Calu3 (cell line): ENCODE measurements at regions not wholly inside any gene's neighbourhood (a gene's known extent, or its start where the extent isn't known, plus 50 kb on each side); places are given as distances from the start of the nearest gene placed in this dataset.
"Not testable (repeated sequence)": the region's sequence is repeated elsewhere in the genome, so short reads cannot be mapped to it uniquely, and the experiment has no call there.

Experiments
- BruUV-seq: library from RNA; stranded (reverse); fragments of 400-500 nt; replicated peaks from 2 replicates; lab custom pipeline; 2021; lab: Mats Ljungman, UMichigan
- CTCF ChIA-PET: fragments of 300-600 bp; sonication (Branson Sonifier 250); formaldehyde crosslinking; loops from one replicate; lab custom pipeline; 2022; ENCODE audit warnings: antibody characterized with exemption; lab: Charles Lee
- DNase-seq: peaks from one replicate; pipeline ENCODE4 v3.0.0; 2022
- H3K27ac Mint-ChIP-seq: one replicate; pipeline ENCODE4 v1.8.0; 2022; ENCODE audit warnings: mixed read lengths; ENCODE audit not compliant: unreplicated experiment
- H3K27me3 Mint-ChIP-seq: one replicate; pipeline ENCODE4 v1.8.0; 2022; ENCODE audit warnings: mixed read lengths; ENCODE audit not compliant: unreplicated experiment
- H3K36me3 Mint-ChIP-seq: one replicate; pipeline ENCODE4 v1.8.0; 2022; ENCODE audit warnings: mild to moderate bottlenecking, moderate library complexity, mixed read lengths; ENCODE audit not compliant: insufficient read depth, unreplicated experiment
- H3K4me1 Mint-ChIP-seq: one replicate; pipeline ENCODE4 v1.8.0; 2022; ENCODE audit warnings: mild to moderate bottlenecking, low read depth, mixed read lengths; ENCODE audit not compliant: unreplicated experiment
- H3K4me3 Mint-ChIP-seq: one replicate; pipeline ENCODE4 v1.8.0; 2022; ENCODE audit warnings: mild to moderate bottlenecking, low read depth, moderate library complexity, mixed read lengths; ENCODE audit not compliant: unreplicated experiment
- H3K9me3 Mint-ChIP-seq: one replicate; pipeline ENCODE4 v1.8.0; 2022; ENCODE audit warnings: low read depth, mixed read lengths; ENCODE audit not compliant: unreplicated experiment
- intact Hi-C: fragments of 100-400 bp; cut with micrococcal nuclease; formaldehyde crosslinking; loops from one replicate; pipeline ENCODE4 v1.10.0; 2022; ENCODE audit not compliant: unreplicated experiment
- TF ChIP-seq, protein P1 (sequence below): fragments of 200-600 bp; IDR thresholded peaks from one replicate; pipeline ENCODE4 v1.8.0; 2022; ENCODE audit warnings: antibody characterized with exemption; ENCODE audit not compliant: unreplicated experiment

DNA sequence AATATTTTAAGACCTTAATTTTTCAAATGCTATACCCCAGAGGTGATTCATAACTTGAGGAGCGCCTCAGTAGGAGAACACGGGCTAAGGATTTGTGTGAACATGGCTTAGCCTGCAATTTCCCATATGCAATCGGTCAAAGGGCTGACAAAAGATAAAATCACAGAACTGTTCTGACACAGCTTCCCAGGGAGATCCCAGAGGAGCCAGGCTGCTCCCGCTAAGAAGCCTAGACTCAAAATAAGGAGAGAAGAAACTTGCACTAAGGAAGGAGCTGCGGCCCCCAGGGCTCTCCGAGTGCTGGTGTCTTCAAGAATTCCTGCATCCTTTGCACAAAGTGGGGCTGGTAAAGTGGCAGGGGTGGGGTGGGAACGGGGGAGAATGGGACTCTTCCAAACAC, 106.3 kb upstream of the DLG1 start:
- no peaks in the 10 kb centered on the region for H3K27me3 Mint-ChIP-seq
- no peak overlapping the region for H3K27ac Mint-ChIP-seq
- BruUV-seq = no TSS peak

DNA sequence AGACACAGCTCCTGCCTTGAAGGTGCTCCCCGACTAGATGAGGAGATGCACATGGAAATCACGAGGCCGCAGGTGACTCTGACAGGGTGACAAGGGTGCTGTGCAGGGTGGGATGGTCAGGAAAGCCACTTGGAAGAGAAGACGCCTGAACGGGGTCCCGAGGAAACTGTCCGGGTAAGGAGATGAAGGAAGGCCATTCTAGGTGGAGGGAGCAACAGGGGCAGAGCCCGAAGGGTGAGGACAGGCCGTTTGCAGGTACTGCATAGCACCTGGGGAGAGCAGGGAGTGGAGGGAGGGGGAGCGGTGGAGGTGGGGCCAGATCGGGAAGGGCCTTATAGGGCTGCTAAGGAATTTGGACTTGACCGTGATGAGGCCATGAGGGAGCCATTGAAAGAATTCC, 105.6 kb upstream of the DLG1 start:
- intact Hi-C loops = no loop called here
- Mint-ChIP-seq H3K27ac (no peak overlapping the region), H3K4me1 (no peaks in the 10 kb centered on the region), H3K27me3 (no peaks in the 10 kb centered on the region), H3K4me3 (no peak overlapping the region), H3K36me3 (no peaks in the 10 kb centered on the region), H3K9me3 (peaks cover 3% of the 10 kb centered on the region)
- no TSS peak for BruUV-seq
- CTCF ChIA-PET = no interaction called here
- TF ChIP-seq, protein P1, sequence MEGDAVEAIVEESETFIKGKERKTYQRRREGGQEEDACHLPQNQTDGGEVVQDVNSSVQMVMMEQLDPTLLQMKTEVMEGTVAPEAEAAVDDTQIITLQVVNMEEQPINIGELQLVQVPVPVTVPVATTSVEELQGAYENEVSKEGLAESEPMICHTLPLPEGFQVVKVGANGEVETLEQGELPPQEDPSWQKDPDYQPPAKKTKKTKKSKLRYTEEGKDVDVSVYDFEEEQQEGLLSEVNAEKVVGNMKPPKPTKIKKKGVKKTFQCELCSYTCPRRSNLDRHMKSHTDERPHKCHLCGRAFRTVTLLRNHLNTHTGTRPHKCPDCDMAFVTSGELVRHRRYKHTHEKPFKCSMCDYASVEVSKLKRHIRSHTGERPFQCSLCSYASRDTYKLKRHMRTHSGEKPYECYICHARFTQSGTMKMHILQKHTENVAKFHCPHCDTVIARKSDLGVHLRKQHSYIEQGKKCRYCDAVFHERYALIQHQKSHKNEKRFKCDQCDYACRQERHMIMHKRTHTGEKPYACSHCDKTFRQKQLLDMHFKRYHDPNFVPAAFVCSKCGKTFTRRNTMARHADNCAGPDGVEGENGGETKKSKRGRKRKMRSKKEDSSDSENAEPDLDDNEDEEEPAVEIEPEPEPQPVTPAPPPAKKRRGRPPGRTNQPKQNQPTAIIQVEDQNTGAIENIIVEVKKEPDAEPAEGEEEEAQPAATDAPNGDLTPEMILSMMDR = no peak
- no peak for DNase-seq

More for the DNA sequence above, 106.3 kb upstream of the DLG1 start:
- Mint-ChIP-seq H3K4me3 (no peak overlapping the region), H3K36me3 (no peaks in the 10 kb centered on the region), H3K9me3 (peaks cover 3% of the 10 kb centered on the region), H3K4me1 (no peaks in the 10 kb centered on the region)
- TF ChIP-seq, protein P1 = no peak
- no peak for DNase-seq
- CTCF ChIA-PET = no interaction called here
- intact Hi-C loops = no loop called here

GRCh38 chr3:197402401-197402800, 104.0 kb upstream of the DLG1 start:
- H3K36me3 Mint-ChIP-seq, BruUV-seq, H3K27ac Mint-ChIP-seq, H3K27me3 Mint-ChIP-seq, H3K9me3 Mint-ChIP-seq, DNase-seq, H3K4me3 Mint-ChIP-seq, intact Hi-C loops: not testable (repeated sequence)
- H3K4me1 Mint-ChIP-seq = peaks cover 15% of the 10 kb centered on the region
- CTCF ChIA-PET = interaction anchor here (0.6 kb wide), 2 partner anchors 48 to 84 kb away, joined by 3 to 4 read pairs; no protein-coding TSS in a partner anchor

DNA sequence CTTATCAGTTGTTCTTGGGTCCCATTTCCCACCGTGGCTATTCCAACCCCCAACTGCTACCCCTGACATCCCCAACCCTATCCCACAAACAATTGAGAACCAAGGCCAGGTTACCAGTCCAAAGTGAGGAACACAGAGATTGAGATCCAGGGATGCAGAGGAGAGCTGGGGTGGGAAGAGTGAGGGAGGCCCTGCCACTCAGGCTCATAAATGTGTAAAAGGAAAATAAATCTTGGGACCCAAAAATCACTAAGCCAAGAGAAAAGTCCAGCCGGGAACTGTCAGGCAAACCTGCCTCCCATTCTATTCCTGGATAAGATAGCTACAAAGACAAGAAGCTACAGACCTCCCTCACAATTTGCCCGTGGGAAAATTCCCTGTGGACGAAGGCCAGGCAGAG, 101.1 kb upstream of the DLG1 start:
- intact Hi-C loops = no loop called here
- Mint-ChIP-seq H3K4me3 (no peak overlapping the region), H3K27me3 (no peaks in the 10 kb centered on the region), H3K27ac (no peak overlapping the region), H3K4me1 (peaks cover 15% of the 10 kb centered on the region), H3K9me3 (no peaks in the 10 kb centered on the region), H3K36me3 (no peaks in the 10 kb centered on the region)
- TF ChIP-seq, protein P1 = no peak
- CTCF ChIA-PET = no interaction called here
- no TSS peak for BruUV-seq
- no peak for DNase-seq

- CTCF ChIA-PET = no interaction called here
- H3K27ac Mint-ChIP-seq = no peak overlapping the region
- peaks cover 5% of the 10 kb centered on the region for H3K27me3 Mint-ChIP-seq
- peaks cover 15% of the 10 kb centered on the region for H3K4me1 Mint-ChIP-seq
- no TSS peak for BruUV-seq
- peak; percentile 11 for DNase-seq
- TF ChIP-seq, protein P1 = no peak
- no peak overlapping the region for H3K4me3 Mint-ChIP-seq
- H3K36me3 Mint-ChIP-seq = no peaks in the 10 kb centered on the region
- intact Hi-C loops = no loop called here
- H3K9me3 Mint-ChIP-seq = no peaks in the 10 kb centered on the region
Observed at GRCh38 chr3:197398286-197398878, 100.0 kb upstream of the DLG1 start.
